Neural progenitor cell (in vitro differentiated cells): ENCODE measurements at regions not wholly inside any gene's neighbourhood (a gene's known extent, or its start where the extent isn't known, plus 50 kb on each side); places are given as distances from the start of the nearest gene placed in this dataset.

Source experiments
- DNase-seq: peaks from one replicate; pipeline ENCODE4 v3.0.0-alpha.2; 2016; ENCODE audit warnings: low spot score
- H2AFZ ChIP-seq: fragments of 200-600 bp; sonication (generic); replicated peaks from 2 replicates; pipeline ENCODE4 v1.6.1; 2016; ENCODE audit warnings: antibody characterized with exemption
- H3F3A ChIP-seq: fragments of 200-600 bp; sonication (generic); 2 replicates; pipeline ENCODE4 v1.6.1; 2016; ENCODE audit warnings: antibody characterized with exemption, low read depth
- H3K27ac ChIP-seq: fragments of 200-600 bp; sonication (generic); 2 replicates; pipeline ENCODE4 v1.5.1; 2016; ENCODE audit warnings: mild to moderate bottlenecking
- H3K27me3 ChIP-seq: fragments of 200-600 bp; sonication (generic); 2 replicates; pipeline ENCODE4 v1.6.1; 2016; ENCODE audit warnings: mild to moderate bottlenecking, moderate library complexity
- H3K36me3 ChIP-seq: fragments of 200-600 bp; sonication (generic); 2 replicates; pipeline ENCODE4 v1.5.1; 2016
- H3K4me1 ChIP-seq: fragments of 200-600 bp; sonication (generic); 2 replicates; pipeline ENCODE4 v1.6.1; 2016; ENCODE audit warnings: mixed run types
- H3K4me2 ChIP-seq: fragments of 200-600 bp; sonication (generic); 2 replicates; pipeline ENCODE4 v1.6.1; 2016
- H3K4me3 ChIP-seq: fragments of 200-600 bp; sonication (generic); 2 replicates; pipeline ENCODE4 v1.5.1; 2016
- H3K79me2 ChIP-seq: fragments of 200-600 bp; sonication (generic); 2 replicates; pipeline ENCODE4 v1.6.1; 2016; ENCODE audit warnings: low read depth
- H3K9ac ChIP-seq: fragments of 200-600 bp; sonication (generic); 2 replicates; pipeline ENCODE4 v1.6.1; 2016
- H3K9me3 ChIP-seq: fragments of 200-600 bp; sonication (generic); 2 replicates; pipeline ENCODE4 v1.5.1; 2016; ENCODE audit warnings: low read depth
- H4K20me1 ChIP-seq: fragments of 200-600 bp; sonication (generic); 2 replicates; pipeline ENCODE4 v1.6.1; 2016; ENCODE audit warnings: low read depth
- H3K27ac Mint-ChIP-seq: 3 replicates; pipeline ENCODE4 v1.8.0; 2021; ENCODE audit warnings: mixed read lengths
- H3K27me3 Mint-ChIP-seq: 2 replicates; pipeline ENCODE4 v1.8.0; 2022; ENCODE audit warnings: low read depth, mild to moderate bottlenecking, inconsistent platforms, moderate library complexity, mixed read lengths; ENCODE audit not compliant: insufficient read depth
- H3K36me3 Mint-ChIP-seq: 3 replicates; pipeline ENCODE4 v1.8.0; 2021; ENCODE audit warnings: mixed read lengths
- H3K4me1 Mint-ChIP-seq: 3 replicates; pipeline ENCODE4 v1.8.0; 2021; ENCODE audit warnings: mixed read lengths
- H3K4me3 Mint-ChIP-seq: 3 replicates; pipeline ENCODE4 v1.8.0; 2021; ENCODE audit warnings: mild to moderate bottlenecking, moderate library complexity, mixed read lengths
- H3K9me3 Mint-ChIP-seq: 3 replicates; pipeline ENCODE4 v1.8.0; 2020; ENCODE audit warnings: mixed read lengths
- EZH2 ChIP-seq: fragments of 200-600 bp; sonication (generic); IDR thresholded peaks from 2 replicates; pipeline ENCODE4 v1.6.1; 2017; ENCODE audit warnings: antibody characterized with exemption, mild to moderate bottlenecking, moderate library complexity
- EZH2phosphoT487 ChIP-seq: fragments of 200-600 bp; sonication (generic); IDR thresholded peaks from 2 replicates; pipeline ENCODE4 v1.6.1; 2017; ENCODE audit warnings: antibody characterized with exemption
- TF ChIP-seq, protein P1 (sequence below): fragments of 200-600 bp; sonication (generic); IDR thresholded peaks from 2 replicates; pipeline ENCODE4 v1.5.1; 2017; ENCODE audit warnings: antibody characterized with exemption, mild to moderate bottlenecking

DNA sequence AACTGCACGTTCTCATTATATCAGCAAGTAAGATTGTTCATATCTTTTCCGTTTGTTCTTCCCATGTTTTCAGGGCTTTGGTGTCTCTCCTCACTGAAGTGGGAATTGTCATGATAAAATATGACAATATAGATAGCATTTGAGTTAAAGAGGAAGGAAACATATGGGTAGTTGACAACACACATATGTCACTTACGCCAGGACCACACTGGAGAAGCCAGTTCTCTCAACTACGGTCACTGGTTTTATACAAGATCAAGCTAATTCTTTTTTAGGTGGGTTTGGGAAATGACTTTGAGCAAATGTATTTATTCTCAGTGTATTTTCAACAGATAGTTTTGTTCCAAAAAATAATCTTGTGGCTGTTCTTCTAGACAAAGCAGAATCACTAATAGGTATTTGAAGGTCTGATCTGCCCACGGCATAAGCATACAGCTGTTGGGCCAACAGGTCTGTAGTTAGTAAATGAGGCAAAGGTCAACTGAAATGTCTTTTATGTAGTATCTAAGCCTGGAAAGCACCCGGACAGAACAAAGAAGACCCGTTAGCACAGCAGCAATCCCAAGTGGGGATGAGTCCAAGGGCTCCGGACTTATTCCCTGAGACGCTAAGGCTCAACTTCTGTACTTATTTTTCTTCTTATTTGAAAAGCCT lies 433.6 kb upstream of the ZP4 start:
- DNase-seq = no peak
- Histone ChIP-seq H3K4me1 (no peaks in the 10 kb centered on the region), H3K9ac (no peak overlapping the region), H3K9me3 (no peaks in the 10 kb centered on the region), H3K79me2 (no peaks in the 10 kb centered on the region), H3K36me3 (no peaks in the 10 kb centered on the region), H2AFZ (peak overlapping the region; percentile 18), H3K27me3 (no peaks in the 10 kb centered on the region), H3F3A (no peaks in the 10 kb centered on the region), H4K20me1 (no peaks in the 10 kb centered on the region), H3K4me3 (no peak overlapping the region), H3K4me2 (no peak overlapping the region), H3K27ac (no peak overlapping the region)
- TF ChIP-seq EZH2phosphoT487 (no peak), EZH2 (no peak)
- TF ChIP-seq, protein P1, sequence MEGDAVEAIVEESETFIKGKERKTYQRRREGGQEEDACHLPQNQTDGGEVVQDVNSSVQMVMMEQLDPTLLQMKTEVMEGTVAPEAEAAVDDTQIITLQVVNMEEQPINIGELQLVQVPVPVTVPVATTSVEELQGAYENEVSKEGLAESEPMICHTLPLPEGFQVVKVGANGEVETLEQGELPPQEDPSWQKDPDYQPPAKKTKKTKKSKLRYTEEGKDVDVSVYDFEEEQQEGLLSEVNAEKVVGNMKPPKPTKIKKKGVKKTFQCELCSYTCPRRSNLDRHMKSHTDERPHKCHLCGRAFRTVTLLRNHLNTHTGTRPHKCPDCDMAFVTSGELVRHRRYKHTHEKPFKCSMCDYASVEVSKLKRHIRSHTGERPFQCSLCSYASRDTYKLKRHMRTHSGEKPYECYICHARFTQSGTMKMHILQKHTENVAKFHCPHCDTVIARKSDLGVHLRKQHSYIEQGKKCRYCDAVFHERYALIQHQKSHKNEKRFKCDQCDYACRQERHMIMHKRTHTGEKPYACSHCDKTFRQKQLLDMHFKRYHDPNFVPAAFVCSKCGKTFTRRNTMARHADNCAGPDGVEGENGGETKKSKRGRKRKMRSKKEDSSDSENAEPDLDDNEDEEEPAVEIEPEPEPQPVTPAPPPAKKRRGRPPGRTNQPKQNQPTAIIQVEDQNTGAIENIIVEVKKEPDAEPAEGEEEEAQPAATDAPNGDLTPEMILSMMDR = no peak
- H3K27me3 Mint-ChIP-seq = peaks cover 7% of the 10 kb centered on the region
- peaks cover 17% of the 10 kb centered on the region for H3K9me3 Mint-ChIP-seq
- peaks cover 5% of the 10 kb centered on the region for H3K4me1 Mint-ChIP-seq
- H3K27ac Mint-ChIP-seq = no peak overlapping the region
- H3K4me3 Mint-ChIP-seq = no peak overlapping the region
- peaks cover 3% of the 10 kb centered on the region for H3K36me3 Mint-ChIP-seq

GRCh38 chr1:238323490-238323889 lies 432.8 kb upstream of the ZP4 start:
- Histone ChIP-seq H3K4me3 (no peak overlapping the region), H3F3A (no peaks in the 10 kb centered on the region), H3K9me3 (no peaks in the 10 kb centered on the region), H3K79me2 (no peaks in the 10 kb centered on the region), H3K27ac (no peak overlapping the region), H3K4me2 (no peak overlapping the region), H2AFZ (no peak overlapping the region), H3K9ac (no peak overlapping the region), H4K20me1 (no peaks in the 10 kb centered on the region), H3K4me1 (no peaks in the 10 kb centered on the region), H3K36me3 (no peaks in the 10 kb centered on the region), H3K27me3 (no peaks in the 10 kb centered on the region)
- Mint-ChIP-seq H3K4me1 (peaks cover 5% of the 10 kb centered on the region), H3K27me3 (peaks cover 7% of the 10 kb centered on the region), H3K36me3 (peaks cover 3% of the 10 kb centered on the region), H3K27ac (no peak overlapping the region), H3K9me3 (peaks cover 16% of the 10 kb centered on the region), H3K4me3 (no peak overlapping the region)
- DNase-seq = no peak
- TF ChIP-seq EZH2 (no peak), EZH2phosphoT487 (no peak)
- TF ChIP-seq, protein P1 = no peak

DNA sequence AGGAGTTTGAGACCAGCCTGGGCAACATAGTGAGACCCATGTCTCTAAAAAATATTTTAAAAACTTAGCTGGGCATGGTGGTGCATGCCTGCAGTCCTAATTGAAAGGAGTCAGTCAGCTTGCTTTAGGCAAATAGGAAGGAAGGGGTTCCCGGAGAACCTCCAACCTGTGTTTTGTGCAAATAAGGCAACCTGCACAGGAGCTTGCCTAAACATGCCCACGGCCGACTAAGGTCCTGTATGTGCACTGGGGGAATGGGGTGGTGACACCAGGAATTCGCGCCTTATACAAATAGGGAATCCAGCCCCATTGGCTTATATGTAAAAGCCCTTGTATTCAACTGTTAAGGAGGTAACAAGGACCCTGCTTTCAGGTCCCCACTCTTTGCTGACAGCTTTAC lies 429.2 kb upstream of the ZP4 start:
- Histone ChIP-seq H3F3A (no peaks in the 10 kb centered on the region), H3K4me2 (no peak overlapping the region), H4K20me1 (no peaks in the 10 kb centered on the region), H3K27ac (no peak overlapping the region), H3K27me3 (no peaks in the 10 kb centered on the region), H3K9me3 (no peaks in the 10 kb centered on the region), H3K79me2 (no peaks in the 10 kb centered on the region), H3K9ac (no peak overlapping the region), H2AFZ (no peak overlapping the region), H3K4me1 (no peaks in the 10 kb centered on the region), H3K36me3 (no peaks in the 10 kb centered on the region), H3K4me3 (no peak overlapping the region)
- no peak for DNase-seq
- no peaks in the 10 kb centered on the region for H3K27me3 Mint-ChIP-seq
- TF ChIP-seq, protein P1 = no peak
- no peak overlapping the region for H3K27ac Mint-ChIP-seq
- no peaks in the 10 kb centered on the region for H3K36me3 Mint-ChIP-seq
- H3K4me3 Mint-ChIP-seq = no peak overlapping the region
- no peaks in the 10 kb centered on the region for H3K9me3 Mint-ChIP-seq
- H3K4me1 Mint-ChIP-seq = peaks cover 3% of the 10 kb centered on the region
